ENCODE measurements at regions not wholly inside any gene's neighbourhood (a gene's known extent, or its start where the extent isn't known, plus 50 kb on each side); places are given as distances from the start of the nearest gene placed in this dataset.

DNA sequence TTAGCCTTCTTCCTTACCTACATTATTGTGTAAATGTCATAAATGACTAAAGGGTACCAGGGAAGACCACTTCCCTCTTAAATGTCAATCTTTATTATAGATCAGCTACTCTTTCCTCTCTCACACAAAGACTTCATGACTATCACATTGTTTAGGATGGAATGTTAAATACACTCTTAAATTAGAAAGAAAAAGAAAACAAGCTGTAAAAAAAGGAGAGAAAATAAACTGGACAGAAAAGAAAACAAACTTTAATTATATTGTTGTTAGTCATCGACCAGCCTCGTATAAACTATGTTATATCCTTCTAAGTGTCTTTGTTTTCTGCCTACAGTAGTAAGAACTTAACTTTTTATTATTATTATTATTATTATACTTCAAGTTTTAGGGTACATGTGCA lies 666.4 kb upstream of the NR3C2 start:
- Mint-ChIP-seq H3K4me3 (no peak overlapping the region), H3K4me1 (no peaks in the 10 kb centered on the region), H3K36me3 (no peaks in the 10 kb centered on the region), H3K27me3 (no peaks in the 10 kb centered on the region), H3K9me3 (peaks cover 0 to 6% (median 2%) of the 10 kb centered on the region in 9 donors), H3K27ac (no peak overlapping the region)
- POLR2A ChIA-PET, result no interaction called here
- ATAC-seq, result no peak
- no peak for DNase-seq

DNA sequence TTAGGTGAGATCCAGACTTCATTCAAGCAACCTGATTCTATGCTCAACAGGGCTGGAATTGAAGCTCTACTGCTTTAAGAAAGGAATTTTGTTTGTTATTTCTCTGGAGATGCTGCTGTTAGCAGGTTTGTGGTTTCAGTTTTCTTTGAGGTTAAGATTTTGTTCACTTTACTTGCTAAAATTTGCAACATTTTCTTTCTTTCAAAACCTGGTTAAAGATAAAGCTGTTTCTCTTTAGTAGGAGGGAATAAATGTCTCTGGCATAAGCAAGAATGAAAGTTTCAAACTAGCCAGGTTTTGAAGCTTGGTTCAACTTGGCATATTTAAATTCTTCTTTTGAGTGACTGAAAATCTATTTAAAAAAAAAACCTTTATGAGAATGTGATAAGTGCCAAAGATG lies 660.6 kb upstream of the NR3C2 start:
- peaks cover 0 to 5% (median 0%) of the 10 kb centered on the region in 3 donors for H3K36me3 Mint-ChIP-seq
- DNase-seq (no peak), ATAC-seq (no peak)
- no peak overlapping the region for H3K4me3 Mint-ChIP-seq
- H3K4me1 Mint-ChIP-seq, result no peaks in the 10 kb centered on the region
- H3K27me3 Mint-ChIP-seq, result peaks cover 0 to 6% (median 0%) of the 10 kb centered on the region in 5 donors
- H3K27ac Mint-ChIP-seq, result no peak overlapping the region
- H3K9me3 Mint-ChIP-seq, result peaks cover 0 to 17% (median 5%) of the 10 kb centered on the region in 9 donors
- POLR2A ChIA-PET, result no interaction called here

DNA sequence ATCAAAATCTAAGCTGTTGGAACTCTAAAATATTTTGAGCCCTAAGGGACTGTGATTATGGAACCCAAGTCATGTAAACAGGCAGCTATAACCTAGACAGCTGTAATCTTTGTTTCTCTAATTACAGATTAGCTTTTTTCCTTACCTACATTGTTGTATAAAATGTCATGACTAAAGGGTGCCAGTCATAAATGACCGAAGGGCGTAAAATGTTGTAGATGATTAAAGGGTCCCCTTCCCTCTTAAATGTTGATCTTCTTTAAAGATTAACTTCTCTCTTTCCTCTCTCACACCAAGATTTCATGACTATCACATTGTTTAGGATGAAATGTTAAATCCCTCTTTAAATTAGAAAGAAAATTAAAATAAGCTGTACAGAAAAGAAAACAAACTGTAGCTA lies 659.4 kb upstream of the NR3C2 start:
- ATAC-seq, result no peak
- Mint-ChIP-seq H3K4me3 (no peak overlapping the region), H3K27me3 (peaks cover 0 to 6% (median 0%) of the 10 kb centered on the region in 5 donors), H3K36me3 (peaks cover 0 to 5% (median 0%) of the 10 kb centered on the region in 3 donors), H3K4me1 (no peaks in the 10 kb centered on the region), H3K9me3 (peaks cover 0 to 22% (median 11%) of the 10 kb centered on the region in 9 donors), H3K27ac (no peak overlapping the region)
- POLR2A ChIA-PET, result interaction anchor here (0.6 kb wide), 1 partner anchor 293 kb away, joined by 3 read pairs; no protein-coding TSS in a partner anchor
- no peak for DNase-seq

DNA sequence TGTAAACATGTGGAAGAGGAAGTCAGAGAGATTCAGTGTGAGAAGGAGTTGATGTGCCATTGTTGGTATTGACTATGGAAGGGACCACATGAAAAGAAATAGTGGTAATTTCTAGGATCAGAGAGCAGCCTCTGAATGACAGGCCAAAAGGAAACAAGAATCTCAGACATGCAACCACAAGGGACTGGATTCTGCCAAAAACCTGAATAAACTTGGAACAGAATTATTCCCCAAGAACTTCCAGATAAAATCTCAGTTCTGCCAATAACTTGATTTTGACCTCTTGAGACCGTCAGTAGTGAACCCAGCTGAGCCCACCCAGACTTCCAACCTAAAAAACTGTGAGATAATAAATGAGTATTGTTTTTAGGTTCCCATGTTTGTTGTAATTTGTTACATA lies 653.6 kb upstream of the NR3C2 start:
- DNase-seq, result no peak
- ATAC-seq, result no peak
- Mint-ChIP-seq H3K4me3 (no peak overlapping the region), H3K4me1 (no peaks in the 10 kb centered on the region), H3K36me3 (peaks cover 0 to 20% (median 0%) of the 10 kb centered on the region in 3 donors), H3K27me3 (peaks cover 0 to 17% (median 3%) of the 10 kb centered on the region in 5 donors), H3K9me3 (peaks cover 8 to 42% (median 26%) of the 10 kb centered on the region in 9 donors), H3K27ac (no peak overlapping the region)
- POLR2A ChIA-PET, result no interaction called here

DNA sequence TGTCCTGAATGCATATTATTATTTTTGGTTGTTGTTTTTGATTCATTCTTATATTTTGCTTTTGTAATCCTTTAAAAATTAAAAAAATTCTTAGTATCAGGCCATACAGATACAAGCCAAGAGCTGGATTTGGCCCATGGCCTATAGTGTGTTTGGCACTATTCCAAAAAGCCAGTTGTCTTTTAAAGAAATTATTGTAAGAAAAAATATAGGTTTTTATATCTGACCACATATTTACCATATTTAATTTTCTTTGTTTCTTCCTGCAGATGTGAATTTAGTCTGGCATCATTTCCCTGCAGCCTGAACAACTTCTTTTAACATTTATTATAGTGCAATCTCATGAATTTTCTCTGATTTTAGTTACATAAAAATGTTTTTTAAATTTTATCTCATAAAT lies 652.8 kb upstream of the NR3C2 start:
- H3K4me1 Mint-ChIP-seq, result no peaks in the 10 kb centered on the region
- H3K9me3 Mint-ChIP-seq, result peaks cover 8 to 49% (median 28%) of the 10 kb centered on the region in 9 donors
- no peak for ATAC-seq

DNA sequence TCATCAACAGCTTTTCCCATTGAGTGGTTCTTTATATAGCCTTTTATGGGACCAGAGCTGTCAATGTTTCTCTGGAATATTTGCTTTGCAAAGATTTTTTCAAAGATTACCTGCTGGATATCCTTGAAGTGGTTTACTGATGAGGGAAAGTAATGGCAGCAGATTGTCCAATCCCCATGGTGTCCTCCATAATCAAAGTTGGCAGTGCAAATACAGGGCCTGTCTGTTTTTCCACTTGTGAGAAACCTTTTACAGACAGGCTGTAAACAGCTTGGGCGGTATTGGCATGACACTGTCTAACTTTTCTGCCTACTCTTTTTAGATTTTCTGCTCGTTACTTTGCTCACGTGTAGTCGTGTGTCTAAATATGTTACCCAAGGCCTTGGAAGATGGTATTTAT lies 641.9 kb upstream of the NR3C2 start:
- ATAC-seq, result no peak
- H3K4me1 Mint-ChIP-seq, result no peaks in the 10 kb centered on the region
- POLR2A ChIA-PET, result no interaction called here
- H3K27ac Mint-ChIP-seq, result no peak overlapping the region
- H3K27me3 Mint-ChIP-seq, result peaks cover 0 to 9% (median 2%) of the 10 kb centered on the region in 5 donors
- no peaks in the 10 kb centered on the region for H3K36me3 Mint-ChIP-seq
- DNase-seq, result no peak
- peaks cover 0 to 16% (median 2%) of the 10 kb centered on the region in 9 donors for H3K9me3 Mint-ChIP-seq
- no peak overlapping the region for H3K4me3 Mint-ChIP-seq

More for the DNA sequence above, 652.8 kb upstream of the NR3C2 start:
- H3K27me3 Mint-ChIP-seq, result peaks cover 0 to 15% (median 3%) of the 10 kb centered on the region in 5 donors
- H3K36me3 Mint-ChIP-seq, result peaks cover 0 to 20% (median 0%) of the 10 kb centered on the region in 3 donors
- H3K4me3 Mint-ChIP-seq, result no peak overlapping the region
- POLR2A ChIA-PET, result no interaction called here
- H3K27ac Mint-ChIP-seq, result no peak overlapping the region
- no peak for DNase-seq

DNA sequence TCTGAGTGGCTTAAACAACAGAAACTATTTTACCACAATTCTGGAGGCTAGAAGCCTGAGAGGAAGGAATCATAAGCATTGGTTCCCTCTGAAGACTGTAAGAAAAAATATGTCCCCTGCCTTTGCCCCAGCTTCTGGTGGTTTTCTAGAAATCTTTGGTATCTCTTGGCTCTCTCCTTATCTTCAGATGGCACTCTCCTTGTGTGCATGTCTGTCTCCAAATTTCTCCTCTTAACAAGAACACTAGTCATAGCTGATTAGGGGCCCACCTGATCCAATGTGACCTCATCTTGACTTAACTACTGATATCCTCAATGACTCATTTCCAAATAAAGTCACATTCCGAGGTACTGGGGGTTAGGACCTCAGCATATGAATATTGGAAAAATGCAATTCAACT lies 635.0 kb upstream of the NR3C2 start:
- H3K36me3 Mint-ChIP-seq, result no peaks in the 10 kb centered on the region
- no peaks in the 10 kb centered on the region for H3K4me1 Mint-ChIP-seq
- peaks cover 0 to 28% (median 11%) of the 10 kb centered on the region in 5 donors for H3K27me3 Mint-ChIP-seq
- H3K9me3 Mint-ChIP-seq, result peaks cover 0 to 13% (median 0%) of the 10 kb centered on the region in 9 donors
- no peak overlapping the region for H3K27ac Mint-ChIP-seq
- H3K4me3 Mint-ChIP-seq, result no peak overlapping the region
- POLR2A ChIA-PET, result no interaction called here
- no peak for ATAC-seq
- no peak for DNase-seq

DNA sequence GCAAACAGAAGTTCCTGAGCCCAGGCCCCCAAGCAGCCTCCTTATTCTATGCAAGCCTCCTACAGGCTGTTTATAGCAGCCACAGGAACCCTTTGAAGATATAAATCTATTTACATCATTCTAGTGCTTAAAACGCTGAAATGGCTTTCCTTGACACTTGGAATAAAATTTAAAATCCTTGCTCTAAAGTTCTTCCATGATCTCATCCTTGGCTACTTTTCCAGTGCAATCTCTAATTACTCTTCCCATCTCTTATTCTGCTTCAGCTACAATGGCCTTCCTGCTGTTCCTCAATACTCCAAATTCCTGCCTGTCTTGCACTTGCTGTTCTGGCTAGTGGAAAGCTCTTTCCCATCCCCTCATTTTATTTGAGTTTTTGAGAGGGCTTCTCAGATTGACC lies 634.2 kb upstream of the NR3C2 start:
- DNase-seq (no peak), ATAC-seq (no peak)
- no peaks in the 10 kb centered on the region for H3K4me1 Mint-ChIP-seq
- H3K9me3 Mint-ChIP-seq, result peaks cover 0 to 13% (median 0%) of the 10 kb centered on the region in 9 donors
- no peaks in the 10 kb centered on the region for H3K36me3 Mint-ChIP-seq
- no peak overlapping the region for H3K27ac Mint-ChIP-seq
- H3K27me3 Mint-ChIP-seq, result peaks cover 0 to 28% (median 11%) of the 10 kb centered on the region in 5 donors
- no peak overlapping the region for H3K4me3 Mint-ChIP-seq
- POLR2A ChIA-PET, result no interaction called here

DNA sequence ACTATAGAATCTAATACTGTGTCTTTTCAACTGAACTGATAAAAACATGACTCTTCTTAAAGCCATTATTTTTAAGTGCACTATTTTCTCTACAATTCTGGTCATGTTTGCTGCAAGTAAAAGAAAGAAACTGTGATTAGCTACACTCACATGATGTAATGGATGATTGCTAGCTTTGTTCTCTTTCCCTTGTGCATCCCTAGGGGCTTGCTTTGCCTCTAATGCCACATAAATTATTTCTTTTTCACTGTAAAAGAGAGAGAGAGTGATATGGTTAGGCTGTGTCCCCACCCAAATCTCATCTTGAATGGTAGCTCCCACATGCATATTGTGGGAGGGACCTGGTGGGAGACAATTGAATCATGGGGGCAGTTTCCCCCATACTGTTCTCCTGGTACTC lies 630.2 kb upstream of the NR3C2 start:
- H3K36me3 Mint-ChIP-seq, result peaks cover 0 to 4% (median 0%) of the 10 kb centered on the region in 3 donors
- H3K4me3 Mint-ChIP-seq, result no peak overlapping the region
- POLR2A ChIA-PET, result no interaction called here
- peaks cover 0 to 27% (median 6%) of the 10 kb centered on the region in 5 donors for H3K27me3 Mint-ChIP-seq
- DNase-seq (no peak), ATAC-seq (no peak)
- H3K9me3 Mint-ChIP-seq, result peaks cover 0 to 22% (median 7%) of the 10 kb centered on the region in 9 donors
- H3K27ac Mint-ChIP-seq, result no peak overlapping the region
- no peaks in the 10 kb centered on the region for H3K4me1 Mint-ChIP-seq

DNA sequence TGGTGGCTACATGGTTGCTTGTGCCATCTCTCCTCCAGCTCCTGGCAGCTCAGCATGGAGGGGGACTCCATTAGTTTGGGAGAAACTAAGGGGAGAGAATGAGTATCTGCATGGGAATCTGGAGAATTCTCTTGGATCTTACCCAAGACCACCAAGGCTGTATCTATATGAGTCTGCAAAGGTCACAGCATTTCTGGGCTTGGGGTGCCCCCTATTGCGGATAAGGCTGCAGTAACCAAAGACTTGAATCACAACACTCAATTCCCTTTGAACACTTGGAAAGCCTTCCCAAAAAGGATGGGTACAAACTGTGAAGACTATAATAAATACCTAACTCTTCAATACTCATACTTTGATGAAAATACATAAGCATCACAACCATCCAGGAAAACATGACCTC lies 623.5 kb upstream of the NR3C2 start:
- H3K4me1 Mint-ChIP-seq, result no peaks in the 10 kb centered on the region
- H3K4me3 Mint-ChIP-seq, result no peak overlapping the region
- H3K9me3 Mint-ChIP-seq, result peaks cover 0 to 24% (median 12%) of the 10 kb centered on the region in 9 donors
- H3K36me3 Mint-ChIP-seq, result peaks cover 0 to 16% (median 0%) of the 10 kb centered on the region in 3 donors
- ATAC-seq (no peak), DNase-seq (no peak)
- H3K27ac Mint-ChIP-seq, result no peak overlapping the region
- H3K27me3 Mint-ChIP-seq, result peaks cover 5 to 47% (median 19%) of the 10 kb centered on the region in 5 donors
- POLR2A ChIA-PET, result no interaction called here

DNA sequence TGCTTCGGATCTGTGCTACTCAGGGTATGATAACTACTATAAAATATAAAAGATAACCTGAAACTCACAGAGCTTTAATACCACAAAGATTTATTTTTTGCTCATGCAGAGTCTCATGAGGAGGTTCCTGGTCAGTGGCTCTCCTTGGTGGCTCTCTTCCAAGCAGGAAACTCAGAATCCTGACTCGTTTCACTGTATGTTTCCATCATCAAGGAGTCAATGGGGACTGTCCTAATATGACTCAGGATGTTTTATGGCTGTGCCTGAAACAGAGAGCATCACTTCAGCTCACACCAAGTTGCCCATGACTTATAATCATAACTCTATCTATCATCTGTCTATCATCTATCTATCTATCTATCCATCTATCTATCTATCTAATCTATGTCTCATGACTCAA lies 620.8 kb upstream of the NR3C2 start:
- H3K9me3 Mint-ChIP-seq, result peaks cover 0 to 20% (median 11%) of the 10 kb centered on the region in 9 donors
- H3K36me3 Mint-ChIP-seq, result peaks cover 0 to 16% (median 0%) of the 10 kb centered on the region in 3 donors
- no peak overlapping the region for H3K27ac Mint-ChIP-seq
- POLR2A ChIA-PET, result no interaction called here
- peaks cover 7 to 43% (median 21%) of the 10 kb centered on the region in 5 donors for H3K27me3 Mint-ChIP-seq
- H3K4me3 Mint-ChIP-seq, result no peak overlapping the region
- H3K4me1 Mint-ChIP-seq, result no peaks in the 10 kb centered on the region
- ATAC-seq, result no peak
- no peak for DNase-seq

DNA sequence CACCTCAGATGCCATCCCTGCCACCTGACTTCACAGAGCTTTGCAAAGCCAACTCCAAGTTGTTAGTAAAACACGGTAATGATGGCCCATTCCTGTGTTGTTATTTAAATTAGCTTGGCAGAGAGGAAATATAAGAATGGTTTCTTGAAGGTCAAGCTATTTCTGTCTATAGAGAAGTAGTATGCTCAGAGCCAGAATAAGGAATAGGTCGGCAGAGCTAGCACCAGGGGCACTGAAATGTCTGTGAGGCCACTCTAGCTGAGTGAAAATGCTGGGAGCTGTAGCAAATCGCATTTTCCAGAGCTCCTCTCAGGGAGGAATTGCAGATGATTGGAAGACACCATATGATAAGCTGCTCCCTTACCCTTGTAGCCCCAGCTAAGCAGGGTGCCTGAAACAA lies 615.4 kb upstream of the NR3C2 start:
- Mint-ChIP-seq H3K4me3 (no peak overlapping the region), H3K9me3 (no peaks in the 10 kb centered on the region), H3K36me3 (no peaks in the 10 kb centered on the region), H3K27ac (no peak overlapping the region), H3K4me1 (no peaks in the 10 kb centered on the region), H3K27me3 (peaks cover 0 to 3% (median 2%) of the 10 kb centered on the region in 5 donors)
- POLR2A ChIA-PET, result no interaction called here
- DNase-seq (no peak), ATAC-seq (no peak)

DNA sequence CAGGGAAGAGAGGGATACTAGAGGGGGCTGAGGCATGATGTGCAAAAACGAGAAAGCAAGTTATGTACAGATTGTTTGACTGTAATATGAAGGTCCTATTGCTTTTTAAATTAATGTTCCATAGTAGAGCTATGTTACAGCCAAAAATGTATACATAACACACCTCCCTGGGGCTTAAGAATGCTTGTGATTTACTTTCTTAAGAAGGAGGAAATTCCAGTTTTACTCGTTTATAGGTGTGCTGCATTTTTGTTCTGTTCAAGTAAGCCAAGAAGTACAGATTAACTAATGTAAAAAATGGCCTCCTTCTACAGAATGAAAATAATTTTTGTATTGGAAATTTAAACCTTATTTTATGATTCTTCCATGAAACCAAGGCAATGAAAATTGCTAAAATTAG lies 614.4 kb upstream of the NR3C2 start:
- H3K9me3 Mint-ChIP-seq, result no peaks in the 10 kb centered on the region
- H3K4me1 Mint-ChIP-seq, result no peaks in the 10 kb centered on the region
- peaks cover 0 to 3% (median 2%) of the 10 kb centered on the region in 5 donors for H3K27me3 Mint-ChIP-seq
- POLR2A ChIA-PET, result no interaction called here
- H3K27ac Mint-ChIP-seq, result no peak overlapping the region
- ATAC-seq (no peak), DNase-seq (no peak)
- H3K36me3 Mint-ChIP-seq, result no peaks in the 10 kb centered on the region
- H3K4me3 Mint-ChIP-seq, result no peak overlapping the region

DNA sequence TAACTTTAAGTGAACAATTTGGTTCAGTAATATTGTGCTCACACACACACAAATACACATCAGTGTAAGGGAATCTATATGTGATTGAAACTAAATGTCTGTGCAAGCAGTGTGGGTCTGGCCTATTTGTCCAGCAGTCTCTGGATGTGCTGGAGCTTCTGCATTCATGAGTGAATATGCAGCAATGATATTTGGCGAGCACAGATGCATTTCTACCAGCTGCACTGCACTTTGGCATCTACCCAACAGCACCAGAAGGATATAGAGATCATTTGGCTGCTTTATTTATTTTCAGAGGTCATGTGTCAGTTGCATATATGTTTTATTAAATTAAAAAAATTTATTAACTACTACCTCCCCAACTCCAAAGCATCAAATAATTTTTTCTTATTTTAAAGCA lies 613.4 kb upstream of the NR3C2 start:
- no peaks in the 10 kb centered on the region for H3K36me3 Mint-ChIP-seq
- no peak overlapping the region for H3K27ac Mint-ChIP-seq
- DNase-seq (no peak), ATAC-seq (no peak)
- no peak overlapping the region for H3K4me3 Mint-ChIP-seq
- POLR2A ChIA-PET, result no interaction called here
- H3K9me3 Mint-ChIP-seq, result no peaks in the 10 kb centered on the region
- H3K4me1 Mint-ChIP-seq, result no peaks in the 10 kb centered on the region
- peaks cover 0 to 6% (median 2%) of the 10 kb centered on the region in 5 donors for H3K27me3 Mint-ChIP-seq

All from naive thymus-derived CD8-positive, alpha-beta T cell (primary cell).